Fibroblast of lung (primary cell): ENCODE measurements at regions not wholly inside any gene's neighbourhood (a gene's known extent, or its start where the extent isn't known, plus 50 kb on each side); places are given as distances from the start of the nearest gene placed in this dataset.

Experiments
- DNase-seq, 2 donors: peaks; one replicate each; pipeline versions ENCODE4 v3.0.0 to v3.0.0-alpha.2; 2010; ENCODE audit warnings: low read depth in 2 of 2
- H2AFZ ChIP-seq: 2 replicates; pipeline ENCODE4 v1.5.1; 2012; ENCODE audit warnings: low read length, control low read depth, inconsistent platforms
- H3K27ac ChIP-seq: 2 replicates; pipeline ENCODE4 v1.5.1; 2011; ENCODE audit warnings: low read length, control low read depth; ENCODE audit not compliant: insufficient read depth
- H3K27me3 ChIP-seq: 2 replicates; pipeline ENCODE4 v1.5.1; 2011; ENCODE audit warnings: mild to moderate bottlenecking, low read length; ENCODE audit not compliant: control insufficient read depth, insufficient read depth
- H3K36me3 ChIP-seq: 2 replicates; pipeline ENCODE4 v1.5.1; 2011; ENCODE audit warnings: low read length; ENCODE audit not compliant: control insufficient read depth, insufficient read depth
- H3K4me1 ChIP-seq: 2 replicates; pipeline ENCODE4 v1.5.1; 2011; ENCODE audit warnings: low read length; ENCODE audit not compliant: control insufficient read depth, insufficient read depth; ENCODE audit errors: extremely low read depth
- H3K4me2 ChIP-seq: 2 replicates; pipeline ENCODE4 v1.5.1; 2011; ENCODE audit warnings: low read length, control low read depth; ENCODE audit not compliant: insufficient read depth; ENCODE audit errors: extremely low read depth
- H3K4me3 ChIP-seq, 4 experiments: fragments of 200-600 bp in 1 of 4; sonication (generic) in 1 of 4; replicated peaks in 1 of 4; 2 replicates each; pipeline ENCODE4 v1.5.1; 2011 to 2016; ENCODE audit warnings: low read length in 4 of 4, low read depth in 3 of 4, mild to moderate bottlenecking in 3 of 4, control low read depth in 2 of 4, inconsistent platforms in 1 of 4, mixed read lengths in 1 of 4; ENCODE audit not compliant: insufficient read depth in 1 of 4; ENCODE audit errors: control extremely low read depth in 1 of 4
- H3K79me2 ChIP-seq: 2 replicates; pipeline ENCODE4 v1.5.1; 2012; ENCODE audit warnings: mild to moderate bottlenecking, low read length, inconsistent platforms; ENCODE audit not compliant: control insufficient read depth, insufficient read depth
- H3K9ac ChIP-seq: 2 replicates; pipeline ENCODE4 v1.5.1; 2011; ENCODE audit warnings: mild to moderate bottlenecking, low read length, control low read depth; ENCODE audit not compliant: insufficient read depth
- H3K9me3 ChIP-seq: 2 replicates; pipeline ENCODE4 v1.5.1; 2012; ENCODE audit warnings: low read depth, low read length; ENCODE audit not compliant: control insufficient read depth, insufficient read depth
- H4K20me1 ChIP-seq: 2 replicates; pipeline ENCODE4 v1.5.1; 2011; ENCODE audit warnings: low read length; ENCODE audit not compliant: control insufficient read depth, insufficient read depth; ENCODE audit errors: extremely low read depth
- EZH2 ChIP-seq: IDR thresholded peaks from 2 replicates; pipeline ENCODE4 v1.5.1; 2012; ENCODE audit warnings: low read length, control low read depth, mild to moderate bottlenecking; ENCODE audit errors: missing control alignments
- TF ChIP-seq, protein P1 (sequence below), 2 donors: IDR thresholded peaks in 1 of 2; conservative IDR thresholded peaks in 1 of 2; 1 replicate in 1 of 2; 2 replicates in 1 of 2; pipeline ENCODE4 v1.5.1; 2011 to 2012; ENCODE audit warnings: low read length in 2 of 2, control low read depth in 1 of 2, inconsistent platforms in 1 of 2, low read depth in 1 of 2, mild to moderate bottlenecking in 1 of 2

DNA sequence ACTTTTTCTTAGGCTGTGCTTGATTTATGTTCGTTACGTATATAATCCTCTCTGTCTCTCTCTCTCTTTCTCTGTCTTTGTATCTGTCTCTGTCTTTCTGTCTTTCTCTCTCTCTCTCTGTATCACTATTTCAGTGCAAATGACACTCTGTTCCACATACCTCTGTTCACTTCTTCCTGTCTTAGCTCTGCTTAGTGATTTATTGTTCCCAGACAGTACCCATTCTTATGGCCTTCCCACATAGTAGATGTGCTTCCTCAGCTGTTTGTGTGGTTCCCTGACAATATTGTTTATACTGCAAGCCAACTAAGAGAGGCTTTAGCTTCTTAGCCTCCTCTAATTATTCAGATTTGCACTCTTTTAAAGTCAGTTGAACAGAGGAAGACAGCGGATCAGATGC, 1244.2 kb downstream of the DIAPH3 start:
- Histone ChIP-seq H3K27me3 (no peaks in the 10 kb centered on the region), H3K4me1 (no peaks in the 10 kb centered on the region), H4K20me1 (no peaks in the 10 kb centered on the region), H3K4me2 (no peak overlapping the region), H3K36me3 (no peaks in the 10 kb centered on the region), H3K4me3 (no peak overlapping the region), H3K9ac (no peak overlapping the region), H3K79me2 (no peaks in the 10 kb centered on the region), H2AFZ (no peak overlapping the region), H3K27ac (no peak overlapping the region), H3K9me3 (no peaks in the 10 kb centered on the region)
- no peak for TF ChIP-seq EZH2
- TF ChIP-seq, protein P1, sequence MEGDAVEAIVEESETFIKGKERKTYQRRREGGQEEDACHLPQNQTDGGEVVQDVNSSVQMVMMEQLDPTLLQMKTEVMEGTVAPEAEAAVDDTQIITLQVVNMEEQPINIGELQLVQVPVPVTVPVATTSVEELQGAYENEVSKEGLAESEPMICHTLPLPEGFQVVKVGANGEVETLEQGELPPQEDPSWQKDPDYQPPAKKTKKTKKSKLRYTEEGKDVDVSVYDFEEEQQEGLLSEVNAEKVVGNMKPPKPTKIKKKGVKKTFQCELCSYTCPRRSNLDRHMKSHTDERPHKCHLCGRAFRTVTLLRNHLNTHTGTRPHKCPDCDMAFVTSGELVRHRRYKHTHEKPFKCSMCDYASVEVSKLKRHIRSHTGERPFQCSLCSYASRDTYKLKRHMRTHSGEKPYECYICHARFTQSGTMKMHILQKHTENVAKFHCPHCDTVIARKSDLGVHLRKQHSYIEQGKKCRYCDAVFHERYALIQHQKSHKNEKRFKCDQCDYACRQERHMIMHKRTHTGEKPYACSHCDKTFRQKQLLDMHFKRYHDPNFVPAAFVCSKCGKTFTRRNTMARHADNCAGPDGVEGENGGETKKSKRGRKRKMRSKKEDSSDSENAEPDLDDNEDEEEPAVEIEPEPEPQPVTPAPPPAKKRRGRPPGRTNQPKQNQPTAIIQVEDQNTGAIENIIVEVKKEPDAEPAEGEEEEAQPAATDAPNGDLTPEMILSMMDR (conservative IDR thresholded peaks at IDR 0.05 in 1 of 2, IDR thresholded peaks at IDR 0.05 in 1 of 2; ENCODE audit: low read depth in 1 of 2, low read length in 2 of 2), result no peak
- DNase-seq, result peak in 1 of 2 donors; percentile 6

DNA sequence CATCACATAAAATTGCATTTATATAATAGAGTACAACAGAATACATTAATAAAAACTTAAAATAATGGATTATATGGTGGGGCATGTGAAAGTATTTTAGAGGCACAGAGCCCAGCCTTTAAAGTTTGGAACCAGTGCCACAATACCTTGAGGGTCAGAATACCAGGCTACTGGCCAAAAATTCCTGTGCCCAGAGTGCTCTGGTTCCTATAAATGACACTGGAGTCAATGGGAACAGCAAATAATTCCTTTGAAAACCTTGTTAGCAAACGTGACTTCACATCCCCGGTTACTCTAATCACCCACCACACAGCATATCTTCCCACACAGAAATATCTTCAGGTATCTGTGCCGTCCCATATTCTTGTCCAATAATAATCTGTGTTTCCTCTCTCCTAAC, 1242.6 kb downstream of the DIAPH3 start:
- TF ChIP-seq EZH2, result no peak
- TF ChIP-seq, protein P1 (conservative IDR thresholded peaks at IDR 0.05 in 1 of 2, IDR thresholded peaks at IDR 0.05 in 1 of 2; ENCODE audit: low read depth in 1 of 2, low read length in 2 of 2), result no peak
- Histone ChIP-seq H3K4me1 (no peaks in the 10 kb centered on the region), H3K9ac (no peak overlapping the region), H3K79me2 (no peaks in the 10 kb centered on the region), H3K27ac (no peak overlapping the region), H2AFZ (no peak overlapping the region), H4K20me1 (no peaks in the 10 kb centered on the region), H3K4me2 (no peak overlapping the region), H3K36me3 (no peaks in the 10 kb centered on the region), H3K9me3 (no peaks in the 10 kb centered on the region), H3K4me3 (no peak overlapping the region), H3K27me3 (no peaks in the 10 kb centered on the region)
- no peak for DNase-seq

DNA sequence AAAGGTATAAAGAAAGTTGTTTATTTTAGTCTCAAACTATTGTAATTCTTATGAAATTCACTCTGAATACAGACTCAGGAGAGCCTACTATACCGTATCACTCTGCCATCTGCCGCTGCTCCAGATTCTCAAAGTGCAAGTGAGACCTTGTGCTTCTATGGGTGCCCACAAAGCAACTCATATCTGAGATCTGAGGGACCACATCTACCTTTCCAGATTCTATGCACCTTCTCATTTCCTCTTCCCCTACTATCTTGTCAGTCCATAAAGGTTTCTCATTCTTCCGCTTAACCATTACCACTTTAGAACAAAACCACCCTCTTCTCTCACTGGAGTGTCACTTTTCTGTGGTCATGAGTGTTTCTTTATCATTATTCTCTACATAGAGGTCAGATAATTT, 1236.9 kb downstream of the DIAPH3 start:
- Histone ChIP-seq H3K79me2 (no peaks in the 10 kb centered on the region), H3K36me3 (no peaks in the 10 kb centered on the region), H3K9ac (no peak overlapping the region), H3K27me3 (no peaks in the 10 kb centered on the region), H3K4me3 (no peak overlapping the region), H2AFZ (no peak overlapping the region), H4K20me1 (no peaks in the 10 kb centered on the region), H3K27ac (no peak overlapping the region), H3K4me2 (no peak overlapping the region), H3K4me1 (no peaks in the 10 kb centered on the region), H3K9me3 (no peaks in the 10 kb centered on the region)
- TF ChIP-seq, protein P1 (conservative IDR thresholded peaks at IDR 0.05 in 1 of 2, IDR thresholded peaks at IDR 0.05 in 1 of 2; ENCODE audit: low read depth in 1 of 2, low read length in 2 of 2), result no peak
- TF ChIP-seq EZH2, result no peak
- DNase-seq, result no peak
